GM23338 (cell line): ENCODE measurements at regions not wholly inside any gene's neighbourhood (a gene's known extent, or its start where the extent isn't known, plus 50 kb on each side); places are given as distances from the start of the nearest gene placed in this dataset.

Experiments
- CREB1 ChIP-seq: fragments of 250-450 bp; sonication (Bioruptor Pico); IDR thresholded peaks from 2 replicates; pipeline ENCODE4 v1.5.0; 2020; ENCODE audit warnings: low read depth, mild to moderate bottlenecking, moderate library complexity
- ETS1 ChIP-seq: IDR thresholded peaks from 2 replicates; pipeline ENCODE4 v1.6.1; 2016; ENCODE audit warnings: antibody characterized with exemption
- EZH2 ChIP-seq: fragments of 200-600 bp; sonication (generic); IDR thresholded peaks from one replicate; pipeline ENCODE4 v1.8.0; 2017; ENCODE audit warnings: antibody characterized with exemption, mild to moderate bottlenecking, low read depth; ENCODE audit not compliant: unreplicated experiment
- EZH2phosphoT487 ChIP-seq: fragments of 200-600 bp; sonication (generic); IDR thresholded peaks from one replicate; pipeline ENCODE4 v1.8.1; 2018; ENCODE audit warnings: antibody characterized with exemption; ENCODE audit not compliant: unreplicated experiment
- JUNB ChIP-seq: IDR thresholded peaks from one replicate; pipeline ENCODE4 v1.6.1; 2016; ENCODE audit warnings: antibody characterized with exemption; ENCODE audit not compliant: unreplicated experiment
- NANOG ChIP-seq: IDR thresholded peaks from 2 replicates; pipeline ENCODE4 v1.6.1; 2016; ENCODE audit warnings: antibody characterized with exemption, borderline replicate concordance
- POLR2AphosphoS5 ChIP-seq: IDR thresholded peaks from 2 replicates; pipeline ENCODE4 v1.6.1; 2016; ENCODE audit warnings: antibody characterized with exemption, low read depth
- REST ChIP-seq: IDR thresholded peaks from one replicate; pipeline ENCODE4 v1.6.1; 2018; ENCODE audit warnings: antibody characterized with exemption; ENCODE audit not compliant: unreplicated experiment
- STAT1 ChIP-seq: IDR thresholded peaks from one replicate; pipeline ENCODE4 v1.6.1; 2016; ENCODE audit warnings: antibody characterized with exemption; ENCODE audit not compliant: unreplicated experiment
- ZNF114 ChIP-seq: fragments of 250-450 bp; sonication (Bioruptor Pico); IDR thresholded peaks from 2 replicates; pipeline ENCODE4 v1.5.0; 2020; ENCODE audit warnings: mild to moderate bottlenecking, moderate library complexity
- ZNF331 ChIP-seq: fragments of 250-450 bp; sonication (Bioruptor Pico); IDR thresholded peaks from 2 replicates; pipeline ENCODE4 v1.5.0; 2020; ENCODE audit warnings: low read depth, mild to moderate bottlenecking, moderate library complexity
- TF ChIP-seq, protein P1 (sequence below), 2 experiments: fragments of 200-600 bp in 1 of 2; sonication (generic) in 1 of 2; conservative IDR thresholded peaks; 2 replicates each; pipeline versions ENCODE4 v1.5.1 to v1.6.1; 2016 to 2017; ENCODE audit warnings: antibody characterized with exemption in 2 of 2, low read depth in 2 of 2, mild to moderate bottlenecking in 2 of 2, moderate library complexity in 1 of 2
- TF ChIP-seq, protein P2 (sequence below): fragments of 250-450 bp; sonication (Bioruptor Pico); IDR thresholded peaks from 2 replicates; pipeline ENCODE4 v1.5.0; 2020; ENCODE audit warnings: mild to moderate bottlenecking, moderate library complexity

- TF ChIP-seq POLR2AphosphoS5 (no peak), EZH2phosphoT487 (no peak), JUNB (no peak), ZNF331 (CRISPR knock-in tag) (no peak), EZH2 (no peak), REST (no peak), CREB1 (CRISPR knock-in tag) (no peak), ETS1 (no peak), ZNF114 (no peak), NANOG (no peak), STAT1 (no peak)
- TF ChIP-seq, protein P1, sequence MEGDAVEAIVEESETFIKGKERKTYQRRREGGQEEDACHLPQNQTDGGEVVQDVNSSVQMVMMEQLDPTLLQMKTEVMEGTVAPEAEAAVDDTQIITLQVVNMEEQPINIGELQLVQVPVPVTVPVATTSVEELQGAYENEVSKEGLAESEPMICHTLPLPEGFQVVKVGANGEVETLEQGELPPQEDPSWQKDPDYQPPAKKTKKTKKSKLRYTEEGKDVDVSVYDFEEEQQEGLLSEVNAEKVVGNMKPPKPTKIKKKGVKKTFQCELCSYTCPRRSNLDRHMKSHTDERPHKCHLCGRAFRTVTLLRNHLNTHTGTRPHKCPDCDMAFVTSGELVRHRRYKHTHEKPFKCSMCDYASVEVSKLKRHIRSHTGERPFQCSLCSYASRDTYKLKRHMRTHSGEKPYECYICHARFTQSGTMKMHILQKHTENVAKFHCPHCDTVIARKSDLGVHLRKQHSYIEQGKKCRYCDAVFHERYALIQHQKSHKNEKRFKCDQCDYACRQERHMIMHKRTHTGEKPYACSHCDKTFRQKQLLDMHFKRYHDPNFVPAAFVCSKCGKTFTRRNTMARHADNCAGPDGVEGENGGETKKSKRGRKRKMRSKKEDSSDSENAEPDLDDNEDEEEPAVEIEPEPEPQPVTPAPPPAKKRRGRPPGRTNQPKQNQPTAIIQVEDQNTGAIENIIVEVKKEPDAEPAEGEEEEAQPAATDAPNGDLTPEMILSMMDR (conservative IDR thresholded peaks at IDR 0.05; ENCODE audit: low read depth in 2 of 2), result no peak
- TF ChIP-seq, protein P2, sequence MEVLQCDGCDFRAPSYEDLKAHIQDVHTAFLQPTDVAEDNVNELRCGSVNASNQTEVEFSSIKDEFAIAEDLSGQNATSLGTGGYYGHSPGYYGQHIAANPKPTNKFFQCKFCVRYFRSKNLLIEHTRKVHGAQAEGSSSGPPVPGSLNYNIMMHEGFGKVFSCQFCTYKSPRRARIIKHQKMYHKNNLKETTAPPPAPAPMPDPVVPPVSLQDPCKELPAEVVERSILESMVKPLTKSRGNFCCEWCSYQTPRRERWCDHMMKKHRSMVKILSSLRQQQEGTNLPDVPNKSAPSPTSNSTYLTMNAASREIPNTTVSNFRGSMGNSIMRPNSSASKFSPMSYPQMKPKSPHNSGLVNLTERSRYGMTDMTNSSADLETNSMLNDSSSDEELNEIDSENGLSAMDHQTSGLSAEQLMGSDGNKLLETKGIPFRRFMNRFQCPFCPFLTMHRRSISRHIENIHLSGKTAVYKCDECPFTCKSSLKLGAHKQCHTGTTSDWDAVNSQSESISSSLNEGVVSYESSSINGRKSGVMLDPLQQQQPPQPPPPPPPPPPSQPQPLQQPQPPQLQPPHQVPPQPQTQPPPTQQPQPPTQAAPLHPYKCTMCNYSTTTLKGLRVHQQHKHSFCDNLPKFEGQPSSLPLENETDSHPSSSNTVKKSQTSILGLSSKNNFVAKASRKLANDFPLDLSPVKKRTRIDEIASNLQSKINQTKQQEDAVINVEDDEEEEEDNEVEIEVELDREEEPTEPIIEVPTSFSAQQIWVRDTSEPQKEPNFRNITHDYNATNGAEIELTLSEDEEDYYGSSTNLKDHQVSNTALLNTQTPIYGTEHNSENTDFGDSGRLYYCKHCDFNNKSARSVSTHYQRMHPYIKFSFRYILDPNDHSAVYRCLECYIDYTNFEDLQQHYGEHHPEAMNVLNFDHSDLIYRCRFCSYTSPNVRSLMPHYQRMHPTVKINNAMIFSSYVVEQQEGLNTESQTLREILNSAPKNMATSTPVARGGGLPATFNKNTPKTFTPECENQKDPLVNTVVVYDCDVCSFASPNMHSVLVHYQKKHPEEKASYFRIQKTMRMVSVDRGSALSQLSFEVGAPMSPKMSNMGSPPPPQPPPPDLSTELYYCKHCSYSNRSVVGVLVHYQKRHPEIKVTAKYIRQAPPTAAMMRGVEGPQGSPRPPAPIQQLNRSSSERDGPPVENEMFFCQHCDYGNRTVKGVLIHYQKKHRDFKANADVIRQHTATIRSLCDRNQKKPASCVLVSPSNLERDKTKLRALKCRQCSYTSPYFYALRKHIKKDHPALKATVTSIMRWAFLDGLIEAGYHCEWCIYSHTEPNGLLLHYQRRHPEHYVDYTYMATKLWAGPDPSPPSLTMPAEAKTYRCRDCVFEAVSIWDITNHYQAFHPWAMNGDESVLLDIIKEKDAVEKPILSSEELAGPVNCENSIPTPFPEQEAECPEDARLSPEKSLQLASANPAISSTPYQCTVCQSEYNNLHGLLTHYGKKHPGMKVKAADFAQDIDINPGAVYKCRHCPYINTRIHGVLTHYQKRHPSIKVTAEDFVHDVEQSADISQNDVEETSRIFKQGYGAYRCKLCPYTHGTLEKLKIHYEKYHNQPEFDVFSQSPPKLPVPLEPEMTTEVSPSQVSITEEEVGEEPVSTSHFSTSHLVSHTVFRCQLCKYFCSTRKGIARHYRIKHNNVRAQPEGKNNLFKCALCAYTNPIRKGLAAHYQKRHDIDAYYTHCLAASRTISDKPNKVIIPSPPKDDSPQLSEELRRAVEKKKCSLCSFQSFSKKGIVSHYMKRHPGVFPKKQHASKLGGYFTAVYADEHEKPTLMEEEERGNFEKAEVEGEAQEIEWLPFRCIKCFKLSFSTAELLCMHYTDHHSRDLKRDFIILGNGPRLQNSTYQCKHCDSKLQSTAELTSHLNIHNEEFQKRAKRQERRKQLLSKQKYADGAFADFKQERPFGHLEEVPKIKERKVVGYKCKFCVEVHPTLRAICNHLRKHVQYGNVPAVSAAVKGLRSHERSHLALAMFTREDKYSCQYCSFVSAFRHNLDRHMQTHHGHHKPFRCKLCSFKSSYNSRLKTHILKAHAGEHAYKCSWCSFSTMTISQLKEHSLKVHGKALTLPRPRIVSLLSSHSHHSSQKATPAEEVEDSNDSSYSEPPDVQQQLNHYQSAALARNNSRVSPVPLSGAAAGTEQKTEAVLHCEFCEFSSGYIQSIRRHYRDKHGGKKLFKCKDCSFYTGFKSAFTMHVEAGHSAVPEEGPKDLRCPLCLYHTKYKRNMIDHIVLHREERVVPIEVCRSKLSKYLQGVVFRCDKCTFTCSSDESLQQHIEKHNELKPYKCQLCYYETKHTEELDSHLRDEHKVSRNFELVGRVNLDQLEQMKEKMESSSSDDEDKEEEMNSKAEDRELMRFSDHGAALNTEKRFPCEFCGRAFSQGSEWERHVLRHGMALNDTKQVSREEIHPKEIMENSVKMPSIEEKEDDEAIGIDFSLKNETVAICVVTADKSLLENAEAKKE (CRISPR knock-in tag), result no peak
These were observed 380.7 kb downstream of the MZT1 start for GRCh38 chr13:72346716-72347115.
